H1 (cell line): ENCODE measurements at regions not wholly inside any gene's neighbourhood (a gene's known extent, or its start where the extent isn't known, plus 50 kb on each side); places are given as distances from the start of the nearest gene placed in this dataset.

ENCODE experiments used
- TF ChIP-seq, protein P1 (sequence below): IDR thresholded peaks from 2 replicates; pipeline ENCODE4 v1.6.1; 2012; ENCODE audit warnings: low read length, inconsistent platforms

DNA sequence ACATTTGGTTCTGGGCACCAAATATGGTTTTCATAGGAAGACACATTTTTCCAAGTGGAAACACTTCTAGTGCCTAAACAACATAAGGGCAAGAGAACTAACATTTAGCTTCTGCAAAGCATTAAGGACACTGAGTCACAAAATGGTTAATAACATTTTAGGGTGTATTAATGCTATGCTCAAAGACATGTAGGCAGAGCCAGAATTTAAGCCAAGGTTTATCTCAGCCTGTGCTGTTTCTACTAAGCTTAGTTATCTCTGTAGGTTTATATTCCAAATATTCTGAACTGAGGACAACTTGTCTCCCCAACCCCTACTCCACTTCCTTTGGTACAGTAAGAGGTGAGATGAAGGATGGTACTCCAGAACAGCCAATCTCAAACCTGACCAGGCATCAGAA, 54.1 kb upstream of the AKAP13 start (continued):
- TF ChIP-seq, protein P1, sequence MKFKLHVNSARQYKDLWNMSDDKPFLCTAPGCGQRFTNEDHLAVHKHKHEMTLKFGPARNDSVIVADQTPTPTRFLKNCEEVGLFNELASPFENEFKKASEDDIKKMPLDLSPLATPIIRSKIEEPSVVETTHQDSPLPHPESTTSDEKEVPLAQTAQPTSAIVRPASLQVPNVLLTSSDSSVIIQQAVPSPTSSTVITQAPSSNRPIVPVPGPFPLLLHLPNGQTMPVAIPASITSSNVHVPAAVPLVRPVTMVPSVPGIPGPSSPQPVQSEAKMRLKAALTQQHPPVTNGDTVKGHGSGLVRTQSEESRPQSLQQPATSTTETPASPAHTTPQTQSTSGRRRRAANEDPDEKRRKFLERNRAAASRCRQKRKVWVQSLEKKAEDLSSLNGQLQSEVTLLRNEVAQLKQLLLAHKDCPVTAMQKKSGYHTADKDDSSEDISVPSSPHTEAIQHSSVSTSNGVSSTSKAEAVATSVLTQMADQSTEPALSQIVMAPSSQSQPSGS: no peak
